OCI-LY1 (cell line): ENCODE measurements at regions not wholly inside any gene's neighbourhood (a gene's known extent, or its start where the extent isn't known, plus 50 kb on each side); places are given as distances from the start of the nearest gene placed in this dataset.

Experiments
- H2AFZ ChIP-seq: fragments of 200-600 bp; sonication (generic), shearing (Covaris generic); 2 replicates; pipeline ENCODE4 v1.6.0; 2014; ENCODE audit warnings: antibody characterized with exemption, mild to moderate bottlenecking, low read length
- H3F3A ChIP-seq: fragments of 200-600 bp; sonication (generic), shearing (Covaris generic); 2 replicates; pipeline ENCODE4 v1.6.0; 2014; ENCODE audit warnings: mild to moderate bottlenecking, antibody characterized with exemption, low read length, moderate library complexity; ENCODE audit not compliant: insufficient read depth
- H3K27ac ChIP-seq: fragments of 200-600 bp; sonication (generic); 2 replicates; pipeline ENCODE4 v1.5.1; 2014; ENCODE audit warnings: low read length, mixed run types, mild to moderate bottlenecking, low read depth; ENCODE audit not compliant: poor library complexity, severe bottlenecking
- H3K27me3 ChIP-seq: fragments of 200-600 bp; sonication (generic); 2 replicates; pipeline ENCODE4 v1.6.0; 2014; ENCODE audit warnings: antibody characterized with exemption, mild to moderate bottlenecking, low read length, moderate library complexity; ENCODE audit not compliant: insufficient read depth
- H3K36me3 ChIP-seq: fragments of 200-600 bp; sonication (generic); 2 replicates; pipeline ENCODE4 v1.6.1; 2014; ENCODE audit warnings: mild to moderate bottlenecking, antibody characterized with exemption, low read length, moderate library complexity, mixed read lengths; ENCODE audit not compliant: insufficient read depth
- H3K4me1 ChIP-seq: fragments of 200-600 bp; sonication (generic); 2 replicates; pipeline ENCODE4 v1.5.1; 2014; ENCODE audit warnings: mild to moderate bottlenecking, low read length, moderate library complexity; ENCODE audit not compliant: insufficient read depth, severe bottlenecking
- H3K4me2 ChIP-seq: fragments of 200-600 bp; sonication (generic), shearing (Covaris generic); 2 replicates; pipeline ENCODE4 v1.6.1; 2014; ENCODE audit warnings: low read length
- H3K4me3 ChIP-seq: fragments of 200-600 bp; sonication (generic); 2 replicates; pipeline ENCODE4 v1.5.1; 2014; ENCODE audit warnings: low read length, low read depth, mild to moderate bottlenecking, mixed read lengths; ENCODE audit not compliant: poor library complexity, severe bottlenecking
- H3K79me2 ChIP-seq: fragments of 200-600 bp; shearing (Covaris generic); 2 replicates; pipeline ENCODE4 v1.6.1; 2016; ENCODE audit warnings: mixed run types, low read length, mixed read lengths; ENCODE audit not compliant: insufficient read depth
- H3K9ac ChIP-seq: fragments of 200-600 bp; sonication (generic), shearing (Covaris generic); 2 replicates; pipeline ENCODE4 v1.6.1; 2014; ENCODE audit warnings: mild to moderate bottlenecking, low read length, mixed read lengths
- H3K9me2 ChIP-seq: fragments of 200-600 bp; sonication (generic), shearing (Covaris generic); 2 replicates; pipeline ENCODE4 v1.6.1; 2014; ENCODE audit warnings: low read depth, mild to moderate bottlenecking, low read length, mixed read lengths
- H3K9me3 ChIP-seq: fragments of 200-600 bp; shearing (Covaris generic); 2 replicates; pipeline ENCODE4 v1.6.1; 2014; ENCODE audit warnings: low read length, mixed read lengths
- H4K20me1 ChIP-seq: fragments of 200-600 bp; sonication (generic), shearing (Covaris generic); 2 replicates; pipeline ENCODE4 v1.6.0; 2016; ENCODE audit warnings: mild to moderate bottlenecking, low read length; ENCODE audit not compliant: insufficient read depth
- EZH2 ChIP-seq: fragments of 200-600 bp; sonication (generic), shearing (Covaris generic); IDR thresholded peaks from 2 replicates; pipeline ENCODE4 v1.8.0; 2017; ENCODE audit warnings: borderline replicate concordance, mixed run types, mild to moderate bottlenecking, antibody characterized with exemption, low read length, moderate library complexity, mixed read lengths
- TF ChIP-seq, protein P1 (sequence below): fragments of 200-600 bp; sonication (generic), shearing (Covaris generic); IDR thresholded peaks from 2 replicates; pipeline ENCODE4 v1.5.1; 2017; ENCODE audit warnings: mild to moderate bottlenecking, antibody characterized with exemption, low read length, moderate library complexity, mixed read lengths

DNA sequence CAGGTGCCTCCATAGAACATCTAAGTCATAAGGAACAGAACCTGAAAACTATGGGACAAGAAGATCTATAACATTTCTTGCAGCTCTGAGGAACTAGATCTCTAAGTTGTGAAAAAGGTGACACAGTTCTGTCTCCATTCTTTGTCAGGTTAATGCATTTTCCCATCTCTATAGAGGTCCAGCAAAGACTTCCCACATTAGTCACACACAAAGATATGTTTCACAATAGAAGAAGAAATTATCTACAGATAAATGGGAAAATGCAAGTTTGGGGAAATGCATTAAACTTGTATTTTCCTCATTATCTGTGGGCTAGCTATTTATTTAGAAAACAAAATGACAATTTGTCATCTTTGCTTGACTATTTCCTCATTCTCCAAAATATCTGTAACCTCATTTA lies 458.6 kb upstream of the PAPPA start:
- H3K4me3 ChIP-seq = no peak overlapping the region
- H3K4me1 ChIP-seq = no peaks in the 10 kb centered on the region
- no peaks in the 10 kb centered on the region for H3K9me2 ChIP-seq
- H3K79me2 ChIP-seq = no peaks in the 10 kb centered on the region
- H4K20me1 ChIP-seq = no peaks in the 10 kb centered on the region
- H3K4me2 ChIP-seq = no peak overlapping the region
- no peak overlapping the region for H3K9ac ChIP-seq
- H3K27me3 ChIP-seq = no peaks in the 10 kb centered on the region
- H3K36me3 ChIP-seq = no peaks in the 10 kb centered on the region
- H3K9me3 ChIP-seq = no peaks in the 10 kb centered on the region
- TF ChIP-seq EZH2 = no peak
- TF ChIP-seq, protein P1, sequence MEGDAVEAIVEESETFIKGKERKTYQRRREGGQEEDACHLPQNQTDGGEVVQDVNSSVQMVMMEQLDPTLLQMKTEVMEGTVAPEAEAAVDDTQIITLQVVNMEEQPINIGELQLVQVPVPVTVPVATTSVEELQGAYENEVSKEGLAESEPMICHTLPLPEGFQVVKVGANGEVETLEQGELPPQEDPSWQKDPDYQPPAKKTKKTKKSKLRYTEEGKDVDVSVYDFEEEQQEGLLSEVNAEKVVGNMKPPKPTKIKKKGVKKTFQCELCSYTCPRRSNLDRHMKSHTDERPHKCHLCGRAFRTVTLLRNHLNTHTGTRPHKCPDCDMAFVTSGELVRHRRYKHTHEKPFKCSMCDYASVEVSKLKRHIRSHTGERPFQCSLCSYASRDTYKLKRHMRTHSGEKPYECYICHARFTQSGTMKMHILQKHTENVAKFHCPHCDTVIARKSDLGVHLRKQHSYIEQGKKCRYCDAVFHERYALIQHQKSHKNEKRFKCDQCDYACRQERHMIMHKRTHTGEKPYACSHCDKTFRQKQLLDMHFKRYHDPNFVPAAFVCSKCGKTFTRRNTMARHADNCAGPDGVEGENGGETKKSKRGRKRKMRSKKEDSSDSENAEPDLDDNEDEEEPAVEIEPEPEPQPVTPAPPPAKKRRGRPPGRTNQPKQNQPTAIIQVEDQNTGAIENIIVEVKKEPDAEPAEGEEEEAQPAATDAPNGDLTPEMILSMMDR = no peak
- no peak overlapping the region for H2AFZ ChIP-seq
- no peak overlapping the region for H3K27ac ChIP-seq
- H3F3A ChIP-seq = no peaks in the 10 kb centered on the region

DNA sequence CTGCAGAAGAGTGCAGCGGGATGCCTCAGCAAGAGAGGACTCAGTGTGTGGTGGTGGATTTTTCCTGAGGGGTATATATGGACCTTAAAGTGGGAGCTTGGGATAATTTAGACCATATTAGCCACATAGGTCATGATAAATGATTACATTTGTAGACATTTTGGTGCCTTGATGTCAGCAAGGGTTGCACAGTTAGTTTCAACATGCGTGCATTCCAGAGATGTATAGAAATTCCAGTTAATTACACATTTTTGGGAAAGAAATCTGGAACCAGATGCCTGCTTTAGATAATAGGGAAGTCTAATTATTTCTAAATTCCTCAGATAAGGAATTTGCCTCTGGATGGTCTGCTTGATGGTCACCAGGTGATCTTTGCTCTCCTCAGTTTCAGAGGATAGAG lies 440.6 kb upstream of the PAPPA start:
- Histone ChIP-seq H3K79me2 (no peaks in the 10 kb centered on the region), H3K27ac (no peak overlapping the region), H3K36me3 (no peaks in the 10 kb centered on the region), H3K27me3 (no peaks in the 10 kb centered on the region), H3K4me1 (no peaks in the 10 kb centered on the region), H4K20me1 (no peaks in the 10 kb centered on the region), H3K4me2 (no peak overlapping the region), H3K9ac (no peak overlapping the region), H2AFZ (no peak overlapping the region), H3K9me3 (no peaks in the 10 kb centered on the region), H3K4me3 (no peak overlapping the region), H3F3A (no peaks in the 10 kb centered on the region), H3K9me2 (no peaks in the 10 kb centered on the region)
- no peak for TF ChIP-seq EZH2
- TF ChIP-seq, protein P1 = no peak

DNA sequence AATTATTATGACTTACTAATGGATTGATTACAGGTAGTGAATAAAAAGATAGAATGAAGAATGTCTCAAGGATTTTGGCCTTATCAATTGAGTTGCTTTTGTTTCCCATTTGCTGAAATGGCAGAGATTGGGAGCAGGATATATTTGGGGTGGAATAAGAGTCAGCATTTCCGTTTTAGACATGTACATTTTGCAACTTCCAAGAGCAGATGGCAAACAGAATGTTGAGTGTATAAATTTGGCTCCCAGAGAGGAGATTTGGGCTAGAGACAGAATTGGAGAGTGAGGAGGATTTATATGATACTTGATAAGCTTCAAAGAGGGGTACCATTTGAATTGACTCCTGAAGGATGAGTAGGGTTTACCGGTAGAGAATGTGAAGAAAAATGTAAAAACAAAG lies 437.9 kb upstream of the PAPPA start:
- Histone ChIP-seq H3F3A (no peaks in the 10 kb centered on the region), H3K4me1 (no peaks in the 10 kb centered on the region), H3K4me2 (no peak overlapping the region), H2AFZ (no peak overlapping the region), H3K36me3 (no peaks in the 10 kb centered on the region), H3K27ac (no peak overlapping the region), H3K27me3 (no peaks in the 10 kb centered on the region), H3K9ac (no peak overlapping the region), H3K9me3 (no peaks in the 10 kb centered on the region), H3K4me3 (no peak overlapping the region), H3K79me2 (no peaks in the 10 kb centered on the region), H3K9me2 (no peaks in the 10 kb centered on the region), H4K20me1 (no peaks in the 10 kb centered on the region)
- TF ChIP-seq EZH2 = no peak
- TF ChIP-seq, protein P1 = no peak
